Neutrophil (primary cell): ENCODE measurements at regions not wholly inside any gene's neighbourhood (a gene's known extent, or its start where the extent isn't known, plus 50 kb on each side); places are given as distances from the start of the nearest gene placed in this dataset.

Source experiments
- H3K27ac ChIP-seq: fragments of 200-600 bp; sonication (generic); 2 replicates; pipeline ENCODE4 v1.5.1; 2016; ENCODE audit warnings: mild to moderate bottlenecking, moderate library complexity
- H3K27me3 ChIP-seq: fragments of 200-600 bp; sonication (generic); 2 replicates; pipeline ENCODE4 v1.6.0; 2016; ENCODE audit warnings: mild to moderate bottlenecking
- H3K36me3 ChIP-seq: fragments of 200-600 bp; sonication (generic); 2 replicates; pipeline ENCODE4 v1.5.1; 2017
- H3K4me1 ChIP-seq, 2 experiments: fragments of 200-600 bp in 1 of 2; sonication (generic) in 1 of 2; 1 replicate in 1 of 2; 2 replicates in 1 of 2; pipeline versions ENCODE4 v1.5.1 to v1.6.1; 2013 to 2016; ENCODE audit warnings: low read depth in 1 of 2, low read length in 1 of 2, mild to moderate bottlenecking in 1 of 2, moderate library complexity in 1 of 2; ENCODE audit not compliant: control insufficient read depth in 1 of 2, insufficient read depth in 1 of 2
- H3K4me3 ChIP-seq, 2 experiments: fragments of 200-600 bp in 1 of 2; sonication (generic) in 1 of 2; 1 replicate in 1 of 2; 2 replicates in 1 of 2; pipeline ENCODE4 v1.5.1; 2013 to 2016; ENCODE audit warnings: low read depth in 1 of 2, low read length in 1 of 2, mild to moderate bottlenecking in 1 of 2, moderate library complexity in 1 of 2
- H3K9me3 ChIP-seq: fragments of 200-600 bp; sonication (generic); 2 replicates; pipeline ENCODE4 v1.5.1; 2016
- TF ChIP-seq, protein P1 (sequence below): fragments of 200-600 bp; sonication (generic); IDR thresholded peaks from 2 replicates; pipeline ENCODE4 v1.5.1; 2016; ENCODE audit warnings: antibody characterized with exemption

DNA sequence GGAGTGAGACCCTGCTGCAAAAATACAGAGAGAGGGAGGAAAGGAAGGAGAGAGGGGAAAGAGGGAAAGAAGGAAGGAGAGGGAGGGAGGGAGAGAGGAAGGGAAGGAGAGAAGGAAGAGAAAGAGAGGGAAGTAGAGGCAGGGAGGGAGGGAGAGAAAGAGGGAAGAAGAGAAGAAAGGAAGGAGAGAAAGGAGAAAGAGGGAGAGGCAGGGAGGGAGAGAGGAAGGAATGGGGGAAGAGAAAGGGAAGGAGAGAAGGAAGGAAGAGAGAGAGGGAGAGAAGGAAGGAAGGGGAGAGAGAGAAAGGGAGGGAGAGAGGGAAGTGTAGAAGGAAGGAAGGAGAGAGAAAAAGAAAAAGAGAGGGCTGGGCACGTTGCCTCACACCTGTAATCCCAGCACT is 121.7 kb downstream of the TMEM130 start:
- TF ChIP-seq, protein P1, sequence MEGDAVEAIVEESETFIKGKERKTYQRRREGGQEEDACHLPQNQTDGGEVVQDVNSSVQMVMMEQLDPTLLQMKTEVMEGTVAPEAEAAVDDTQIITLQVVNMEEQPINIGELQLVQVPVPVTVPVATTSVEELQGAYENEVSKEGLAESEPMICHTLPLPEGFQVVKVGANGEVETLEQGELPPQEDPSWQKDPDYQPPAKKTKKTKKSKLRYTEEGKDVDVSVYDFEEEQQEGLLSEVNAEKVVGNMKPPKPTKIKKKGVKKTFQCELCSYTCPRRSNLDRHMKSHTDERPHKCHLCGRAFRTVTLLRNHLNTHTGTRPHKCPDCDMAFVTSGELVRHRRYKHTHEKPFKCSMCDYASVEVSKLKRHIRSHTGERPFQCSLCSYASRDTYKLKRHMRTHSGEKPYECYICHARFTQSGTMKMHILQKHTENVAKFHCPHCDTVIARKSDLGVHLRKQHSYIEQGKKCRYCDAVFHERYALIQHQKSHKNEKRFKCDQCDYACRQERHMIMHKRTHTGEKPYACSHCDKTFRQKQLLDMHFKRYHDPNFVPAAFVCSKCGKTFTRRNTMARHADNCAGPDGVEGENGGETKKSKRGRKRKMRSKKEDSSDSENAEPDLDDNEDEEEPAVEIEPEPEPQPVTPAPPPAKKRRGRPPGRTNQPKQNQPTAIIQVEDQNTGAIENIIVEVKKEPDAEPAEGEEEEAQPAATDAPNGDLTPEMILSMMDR: no peak
- Histone ChIP-seq H3K4me3 (no peak overlapping the region), H3K9me3 (no peaks in the 10 kb centered on the region), H3K27me3 (no peaks in the 10 kb centered on the region), H3K27ac (no peak overlapping the region), H3K36me3 (no peaks in the 10 kb centered on the region), H3K4me1 (no peaks in the 10 kb centered on the region)

DNA sequence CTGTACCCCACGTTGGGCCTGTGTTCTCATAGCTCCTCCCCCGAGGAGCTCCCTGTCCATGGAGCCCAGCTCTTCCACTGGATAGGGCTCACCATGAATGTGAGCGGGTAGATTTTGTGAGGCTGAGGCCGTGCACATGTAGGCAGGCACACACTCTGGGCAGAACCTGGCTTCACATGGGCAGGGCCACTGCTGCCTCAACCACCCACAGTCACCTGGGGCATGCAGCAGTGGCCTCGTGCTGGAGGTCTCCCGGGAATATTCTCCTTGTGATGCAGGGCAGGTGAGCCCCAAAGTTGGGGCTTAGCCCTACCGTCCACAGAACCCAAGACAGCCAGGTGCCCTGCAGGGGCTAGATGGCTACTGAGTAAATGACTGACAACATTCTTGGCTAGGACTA is 116.6 kb downstream of the TMEM130 start:
- Histone ChIP-seq H3K27me3 (no peaks in the 10 kb centered on the region), H3K4me3 (no peak overlapping the region), H3K36me3 (no peaks in the 10 kb centered on the region), H3K9me3 (no peaks in the 10 kb centered on the region), H3K27ac (no peak overlapping the region), H3K4me1 (no peaks in the 10 kb centered on the region)
- TF ChIP-seq, protein P1: no peak

DNA sequence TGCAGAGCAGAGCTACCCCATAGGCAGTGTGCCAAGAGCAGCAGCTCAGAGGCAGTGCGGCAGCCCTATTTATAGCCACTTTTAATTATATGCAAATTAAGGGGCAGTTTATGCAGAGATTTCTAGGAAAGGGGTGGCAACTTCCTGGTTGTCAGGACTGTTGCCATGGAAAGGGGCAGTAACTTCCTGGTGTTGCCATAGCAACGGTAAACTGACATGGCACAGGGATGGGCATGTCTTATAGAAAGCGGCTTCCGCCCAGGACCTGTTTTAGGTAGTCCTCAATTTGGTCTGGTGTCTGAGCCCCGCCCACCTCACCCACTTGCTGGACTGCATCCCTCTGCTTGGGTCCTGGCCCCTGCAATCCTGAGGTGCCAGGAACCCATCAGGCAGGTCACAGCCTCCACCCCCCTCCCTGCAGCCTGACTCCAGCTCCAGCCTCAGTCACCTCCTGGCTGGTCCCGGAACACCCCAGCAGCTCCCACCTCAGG is 115.8 kb downstream of the TMEM130 start:
- Histone ChIP-seq H3K9me3 (no peaks in the 10 kb centered on the region), H3K36me3 (no peaks in the 10 kb centered on the region), H3K4me1 (no peaks in the 10 kb centered on the region), H3K27me3 (no peaks in the 10 kb centered on the region), H3K27ac (no peak overlapping the region), H3K4me3 (no peak overlapping the region)
- TF ChIP-seq, protein P1: no peak

GRCh38 chr7:98755138-98755898 is 114.5 kb downstream of the TMEM130 start:
- TF ChIP-seq, protein P1: no peak
- Histone ChIP-seq H3K9me3 (no peaks in the 10 kb centered on the region), H3K27me3 (peaks cover under 1% of the 10 kb centered on the region), H3K4me1 (no peaks in the 10 kb centered on the region), H3K4me3 (no peak overlapping the region), H3K36me3 (no peaks in the 10 kb centered on the region), H3K27ac (no peak overlapping the region)

GRCh38 chr7:98758157-98758556 is 111.7 kb downstream of the TMEM130 start:
- peaks cover 5% of the 10 kb centered on the region for H3K27me3 ChIP-seq
- no peak overlapping the region for H3K4me3 ChIP-seq
- H3K27ac ChIP-seq: no peak overlapping the region
- TF ChIP-seq, protein P1: no peak
- no peaks in the 10 kb centered on the region for H3K4me1 ChIP-seq
- no peaks in the 10 kb centered on the region for H3K9me3 ChIP-seq
- no peaks in the 10 kb centered on the region for H3K36me3 ChIP-seq
